B cell (primary cell): ENCODE measurements at regions not wholly inside any gene's neighbourhood (a gene's known extent, or its start where the extent isn't known, plus 50 kb on each side); places are given as distances from the start of the nearest gene placed in this dataset.

Source experiments
- ATAC-seq: fragments of 200-7000 bp; cut with Tn5 transposase; one replicate; pipeline ENCODE4 v1.10.0; 2021; ENCODE audit warnings: low read depth, mild to moderate bottlenecking, moderate number of reproducible peaks, moderate library complexity
- CTCF ChIA-PET: fragments of 350-600 bp; sonication (Branson Sonifier 250); formaldehyde crosslinking; loops from one replicate; lab custom pipeline; 2021; ENCODE audit warnings: antibody characterized with exemption, inconsistent platforms; lab: Charles Lee
- POLR2A ChIA-PET: fragments of 350-600 bp; sonication (Branson Sonifier 250); formaldehyde crosslinking; loops from one replicate; lab custom pipeline; 2021; ENCODE audit warnings: antibody characterized with exemption; lab: Charles Lee
- DNase-seq: peaks from one replicate; pipeline ENCODE4 v3.0.0; 2013
- H2AFZ ChIP-seq: 2 replicates; pipeline ENCODE4 v1.6.1; 2012; ENCODE audit warnings: mild to moderate bottlenecking, low read depth, low read length; ENCODE audit not compliant: insufficient read depth, poor library complexity, severe bottlenecking
- H3K27ac ChIP-seq, 2 donors: 1 replicate in 1 of 2; 2 replicates in 1 of 2; pipeline ENCODE4 v1.5.1; 2012 to 2013; ENCODE audit warnings: low read length in 2 of 2, mild to moderate bottlenecking in 2 of 2, moderate library complexity in 1 of 2
- H3K27me3 ChIP-seq, 4 experiments: fragments of 200-600 bp in 1 of 4; sonication (generic) in 1 of 4; replicated peaks in 1 of 4; 1 replicate in 2 of 4; 2 replicates in 2 of 4; pipeline versions ENCODE4 v1.6.1 to v1.7.0; 2013 to 2016; ENCODE audit warnings: low read length in 3 of 4, mild to moderate bottlenecking in 2 of 4, mixed read lengths in 1 of 4, moderate library complexity in 1 of 4; ENCODE audit not compliant: insufficient read depth in 4 of 4, control insufficient read depth in 3 of 4; ENCODE audit errors: control extremely low read depth in 1 of 4
- H3K36me3 ChIP-seq, 2 experiments: replicated peaks in 1 of 2; 1 replicate in 1 of 2; 2 replicates in 1 of 2; pipeline versions ENCODE4 v1.6.1 to v1.7.1; 2013; ENCODE audit warnings: low read length in 1 of 2; ENCODE audit not compliant: insufficient read depth in 2 of 2, control insufficient read depth in 1 of 2; ENCODE audit errors: control extremely low read depth in 1 of 2, extremely low read depth in 1 of 2
- H3K4me1 ChIP-seq, 2 donors: fragments of 200-600 bp in 1 of 2; sonication (generic) in 1 of 2; 1 replicate in 1 of 2; 2 replicates in 1 of 2; pipeline versions ENCODE4 v1.5.1 to v1.6.1; 2013 to 2017; ENCODE audit warnings: low read length in 2 of 2; ENCODE audit not compliant: control insufficient read depth in 2 of 2, insufficient read depth in 2 of 2
- H3K4me2 ChIP-seq: replicated peaks from 2 replicates; pipeline ENCODE3; 2012; ENCODE audit warnings: mild to moderate bottlenecking, low read depth, low read length; ENCODE audit not compliant: poor library complexity, severe bottlenecking
- H3K4me3 ChIP-seq, 5 experiments: fragments of 200-600 bp in 1 of 5; sonication (generic) in 1 of 5; 1 replicate in 3 of 5; 2 replicates in 2 of 5; pipeline versions ENCODE4 v1.5.1 to v1.7.0; 2011 to 2016; ENCODE audit warnings: low read length in 4 of 5, mild to moderate bottlenecking in 4 of 5, low read depth in 2 of 5, control low read depth in 1 of 5, moderate library complexity in 1 of 5; ENCODE audit not compliant: insufficient read depth in 1 of 5; ENCODE audit errors: control extremely low read depth in 1 of 5, extremely low read depth in 1 of 5
- H3K79me2 ChIP-seq: fragments of 200-600 bp; sonication (generic); one replicate; pipeline ENCODE4 v1.6.0; 2016; ENCODE audit warnings: low read length; ENCODE audit not compliant: control insufficient read depth, insufficient read depth
- H3K9ac ChIP-seq: fragments of 200-600 bp; sonication (generic); 2 replicates; pipeline ENCODE4 v1.6.1; 2017; ENCODE audit warnings: mild to moderate bottlenecking, low read length, moderate library complexity
- H3K9me3 ChIP-seq, 3 donors: one replicate each; pipeline versions ENCODE4 v1.6.1 to v1.7.1; 2013; ENCODE audit warnings: low read length in 2 of 3; ENCODE audit not compliant: control insufficient read depth in 2 of 3, insufficient read depth in 1 of 3; ENCODE audit errors: control extremely low read depth in 1 of 3
- H4K20me1 ChIP-seq: 2 replicates; pipeline ENCODE4 v1.6.0; 2012; ENCODE audit warnings: mild to moderate bottlenecking, low read length; ENCODE audit not compliant: insufficient read depth, control insufficient read depth, poor library complexity, severe bottlenecking
- H3K27ac Mint-ChIP-seq: one replicate; pipeline ENCODE4 v1.8.0; 2021; ENCODE audit warnings: mixed read lengths
- H3K27me3 Mint-ChIP-seq: one replicate; pipeline ENCODE4 v1.8.0; 2021; ENCODE audit warnings: mixed read lengths
- H3K4me1 Mint-ChIP-seq: one replicate; pipeline ENCODE4 v1.8.0; 2021; ENCODE audit warnings: mixed read lengths
- H3K4me3 Mint-ChIP-seq: one replicate; pipeline ENCODE4 v1.8.0; 2021; ENCODE audit warnings: mixed read lengths
- H3K9me3 Mint-ChIP-seq: one replicate; pipeline ENCODE4 v1.8.0; 2022; ENCODE audit warnings: mixed read lengths; ENCODE audit not compliant: insufficient read depth
- CTCF ChIP-seq: fragments of 200-600 bp; IDR thresholded peaks from one replicate; pipeline ENCODE4 v1.8.0; 2022; ENCODE audit warnings: antibody characterized with exemption, mild to moderate bottlenecking
- EZH2 ChIP-seq: IDR thresholded peaks from 2 replicates; pipeline ENCODE4 v1.6.1; 2012; ENCODE audit warnings: borderline replicate concordance, low read depth, mild to moderate bottlenecking, moderate library complexity, low read length; ENCODE audit not compliant: insufficient read depth, poor library complexity, severe bottlenecking
- WGBS: methylation state at CpG from one replicate; pipeline ENCODE4 v1.1.5; 2013; ENCODE audit warnings: missing lambda C conversion rate; ENCODE audit not compliant: insufficient coverage; 5-methylcytosine and 5-hydroxymethylcytosine counted together
- intact Hi-C: fragments of 100-400 bp; cut with micrococcal nuclease; formaldehyde crosslinking; loops from one replicate; pipeline ENCODE4 v1.10.0; 2022

GRCh38 chr7:31432176-31432575, 81.7 kb upstream of the ITPRID1 start:
- CTCF ChIA-PET: interaction anchor here (0.9 kb wide), 1 partner anchor 12 kb away, joined by 3 read pairs; no protein-coding TSS in a partner anchor
- no peak overlapping the region for H3K4me3 Mint-ChIP-seq
- no peaks in the 10 kb centered on the region for H3K27me3 ChIP-seq
- H3K4me2 ChIP-seq: no peak overlapping the region
- no peaks in the 10 kb centered on the region for H3K4me1 Mint-ChIP-seq
- no peak overlapping the region for H3K4me3 ChIP-seq
- H3K9me3 ChIP-seq: no peaks in the 10 kb centered on the region
- TF ChIP-seq CTCF (no peak), EZH2 (no peak)
- no peak overlapping the region for H3K27ac ChIP-seq
- H3K36me3 ChIP-seq: no peaks in the 10 kb centered on the region
- H3K4me1 ChIP-seq: no peaks in the 10 kb centered on the region
- H3K9ac ChIP-seq: no peak overlapping the region
- no peaks in the 10 kb centered on the region for H3K79me2 ChIP-seq
- H3K27ac Mint-ChIP-seq: no peak overlapping the region
- H3K27me3 Mint-ChIP-seq: peaks cover 9% of the 10 kb centered on the region
- no peak for DNase-seq
- no peaks in the 10 kb centered on the region for H4K20me1 ChIP-seq
- no peak overlapping the region for H2AFZ ChIP-seq
- no peak for ATAC-seq
- intact Hi-C loops: no loop called here
- POLR2A ChIA-PET: no interaction called here
- H3K9me3 Mint-ChIP-seq: no peaks in the 10 kb centered on the region

GRCh38 chr7:31432836-31433340, 81.0 kb upstream of the ITPRID1 start:
- TF ChIP-seq CTCF: no peak
- Mint-ChIP-seq H3K27ac (no peak overlapping the region), H3K9me3 (no peaks in the 10 kb centered on the region), H3K4me3 (no peak overlapping the region), H3K4me1 (no peaks in the 10 kb centered on the region), H3K27me3 (peaks cover 13% of the 10 kb centered on the region)
- no peaks in the 10 kb centered on the region for H3K79me2 ChIP-seq
- POLR2A ChIA-PET: no interaction called here
- intact Hi-C loops: no loop called here
- no peaks in the 10 kb centered on the region for H3K27me3 ChIP-seq
- H3K4me2 ChIP-seq: no peak overlapping the region
- H4K20me1 ChIP-seq: no peaks in the 10 kb centered on the region
- H3K9me3 ChIP-seq: no peaks in the 10 kb centered on the region
- no peaks in the 10 kb centered on the region for H3K4me1 ChIP-seq
- CTCF ChIA-PET: interaction anchor here (0.9 kb wide), 1 partner anchor 11 kb away, joined by 3 read pairs; no protein-coding TSS in a partner anchor
- DNase-seq (no peak), ATAC-seq (no peak)
- H2AFZ ChIP-seq: no peak overlapping the region
- no peak overlapping the region for H3K9ac ChIP-seq
- H3K36me3 ChIP-seq: no peaks in the 10 kb centered on the region
- H3K27ac ChIP-seq: no peak overlapping the region
- H3K4me3 ChIP-seq: no peak overlapping the region
- WGBS: 88% methylated on average over 5 of the region's 6 CpGs
